Activated T-helper 1 cell treated with Interleukin-2 at 50 U/mL for 16 hours (primary cell): ENCODE measurements at regions not wholly inside any gene's neighbourhood (a gene's known extent, or its start where the extent isn't known, plus 50 kb on each side); places are given as distances from the start of the nearest gene placed in this dataset.

Experiments
- DNase-seq: peaks from one replicate; pipeline ENCODE4 v3.0.0-alpha.2; 2020; ENCODE audit warnings: low read depth

DNA sequence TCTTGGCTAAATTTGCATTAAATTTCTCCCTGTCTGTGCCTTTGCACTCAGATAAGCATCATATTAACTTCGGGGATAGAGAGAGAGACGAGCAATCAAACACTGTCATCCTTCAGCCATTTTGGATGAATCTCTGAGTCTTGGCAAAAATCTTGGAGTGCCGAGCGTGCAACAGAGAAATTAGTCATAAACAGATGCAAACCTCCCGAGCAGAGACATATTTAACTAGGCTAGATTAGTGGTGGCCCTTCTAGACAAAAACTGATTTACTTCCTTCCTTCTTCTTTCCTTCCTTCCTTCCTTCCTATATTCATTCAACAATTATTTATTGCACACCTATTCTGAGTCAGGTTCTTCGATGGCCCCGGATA, 114.4 kb upstream of the BLID start:
- no peak for DNase-seq

DNA sequence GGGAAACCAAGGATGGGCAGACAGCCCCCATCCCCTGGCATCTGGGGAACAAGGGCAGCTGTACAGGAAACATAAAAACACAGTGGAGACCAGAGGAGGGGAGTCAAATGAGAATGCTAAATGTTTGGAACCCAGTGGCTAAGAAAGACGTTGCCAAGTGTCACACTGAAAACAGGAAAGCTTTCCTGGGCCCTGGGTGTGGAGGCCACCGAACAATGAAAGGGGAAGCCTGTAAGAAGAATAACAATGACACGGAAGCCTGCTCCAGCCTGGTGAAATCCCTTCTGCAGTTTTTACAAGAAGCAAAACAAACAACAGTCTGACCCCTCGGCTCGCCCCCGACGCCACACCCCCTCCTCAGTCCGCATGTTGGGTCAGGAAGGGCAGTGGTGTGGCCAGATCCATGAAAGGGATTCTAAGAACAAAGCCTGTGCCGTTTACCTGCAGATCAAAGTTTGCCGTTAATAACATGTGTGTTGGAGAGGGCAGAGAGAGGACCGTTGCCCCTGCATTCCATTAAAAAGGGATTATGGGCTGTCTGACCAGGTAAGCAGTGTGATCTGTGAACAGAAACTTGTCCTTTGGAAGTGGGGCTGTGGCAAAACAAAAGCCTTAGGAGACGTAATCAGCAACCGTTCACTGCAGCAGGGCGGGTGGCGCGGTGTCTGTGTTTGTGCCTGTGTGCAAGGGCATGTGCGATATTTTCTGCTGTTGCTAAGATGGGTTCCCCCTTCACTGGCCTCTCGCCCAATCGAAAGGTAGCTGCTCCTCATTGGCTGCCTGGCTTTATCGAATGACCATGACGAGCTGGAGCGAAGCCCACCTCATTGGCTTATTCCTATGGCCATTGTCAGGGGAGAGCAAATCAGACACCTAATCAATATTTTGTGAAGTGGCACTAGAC, 113.7 kb upstream of the BLID start:
- DNase-seq = no peak

DNA sequence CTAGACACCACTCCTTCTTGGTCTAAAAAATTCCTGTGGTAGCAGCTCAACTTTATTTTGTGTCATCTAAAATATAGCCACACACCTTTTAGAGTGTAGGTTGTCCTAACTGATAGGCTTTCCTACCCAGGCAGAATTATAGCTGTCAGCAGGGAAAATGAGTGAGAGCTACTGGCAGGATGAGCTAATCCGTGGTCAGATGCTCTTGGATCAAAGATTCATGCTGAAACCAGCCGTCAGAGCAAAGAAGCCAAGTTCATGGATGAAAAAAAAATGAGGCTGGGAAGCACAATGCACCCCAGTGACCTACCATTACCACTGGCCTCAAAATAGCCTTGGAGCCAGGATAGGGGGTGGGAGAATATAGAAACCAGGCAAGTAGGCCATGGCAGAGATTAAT, 113.1 kb upstream of the BLID start:
- no peak for DNase-seq

GRCh38 chr11:122226810-122227379, 110.9 kb upstream of the BLID start:
- no peak for DNase-seq

DNA sequence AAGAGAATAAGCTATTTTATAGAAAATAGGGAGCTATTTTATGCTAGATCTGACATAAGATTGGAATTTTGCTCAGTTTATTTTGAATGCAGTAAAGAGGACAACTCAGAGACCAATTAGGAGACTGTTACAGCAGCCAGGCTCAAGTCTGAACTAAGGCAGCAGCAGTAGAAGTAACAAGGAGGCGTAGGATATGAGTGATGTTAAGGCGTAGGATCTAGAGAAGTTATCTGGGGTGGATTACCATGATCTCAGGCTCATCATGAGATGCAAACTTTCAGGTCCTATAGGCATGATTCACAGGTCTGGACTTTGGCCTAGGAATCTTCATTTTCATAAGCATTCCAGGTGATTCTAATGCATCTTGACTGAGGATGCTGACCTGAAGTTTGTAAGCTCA, 108.9 kb upstream of the BLID start:
- DNase-seq = no peak

DNA sequence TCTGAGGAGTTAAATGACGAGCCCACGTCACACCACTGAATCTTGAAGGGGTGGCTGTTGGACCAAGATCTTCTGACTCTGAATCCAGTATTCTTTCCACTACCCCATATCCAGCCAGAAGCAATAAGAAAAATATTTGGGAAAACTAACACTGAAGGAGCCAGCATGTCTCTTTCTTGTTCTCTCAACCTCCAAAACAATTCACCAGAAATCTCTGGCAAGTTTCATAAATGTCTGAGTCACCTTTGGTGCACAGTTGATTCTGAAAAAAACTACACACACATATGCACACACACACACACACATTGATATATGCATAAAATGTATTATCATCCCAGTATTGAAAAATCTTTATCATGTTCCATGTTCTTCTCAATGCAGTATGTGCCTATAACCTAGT, 104.3 kb upstream of the BLID start:
- no peak for DNase-seq

GRCh38 chr11:122219791-122220190, 103.8 kb upstream of the BLID start:
- no peak for DNase-seq

DNA sequence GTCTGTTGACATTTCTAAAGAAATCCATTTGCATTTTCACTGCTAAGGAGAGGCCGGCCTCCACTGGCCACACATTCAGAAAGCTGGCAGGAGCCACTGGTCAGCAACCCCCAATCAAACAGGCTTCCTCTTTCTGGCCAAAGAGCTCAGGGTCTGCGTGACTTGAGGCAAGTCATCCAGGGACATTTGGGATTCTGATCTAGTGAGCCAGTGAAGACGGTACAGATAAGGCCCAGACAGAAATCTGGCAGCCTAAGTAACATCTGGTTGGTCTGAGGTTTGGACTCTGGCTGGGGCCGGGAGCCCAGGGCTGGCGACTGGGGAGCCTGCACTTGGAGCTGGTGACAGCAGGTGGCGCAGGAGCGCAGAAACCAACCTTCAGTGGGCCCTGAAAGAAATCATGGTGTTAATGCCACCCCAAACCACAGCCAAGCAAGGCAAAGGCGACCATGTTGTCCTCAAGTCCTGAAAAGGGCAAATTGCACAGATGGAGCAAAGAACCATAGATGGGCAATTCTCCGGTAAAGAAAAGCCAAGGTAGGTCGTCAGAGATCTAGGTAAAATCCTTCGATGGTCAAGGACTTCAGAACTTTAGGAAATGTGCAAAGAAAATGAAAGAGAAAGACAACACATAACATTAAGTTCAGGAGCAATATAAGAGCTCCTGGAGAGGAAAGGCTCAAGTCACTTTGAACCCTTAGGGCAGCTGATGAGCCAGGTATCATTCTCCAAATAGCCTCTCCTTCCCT, 99.4 kb upstream of the BLID start:
- DNase-seq = no peak

- no peak for DNase-seq
Measured at GRCh38 chr11:122214567-122214966, 98.6 kb upstream of the BLID start.

DNA sequence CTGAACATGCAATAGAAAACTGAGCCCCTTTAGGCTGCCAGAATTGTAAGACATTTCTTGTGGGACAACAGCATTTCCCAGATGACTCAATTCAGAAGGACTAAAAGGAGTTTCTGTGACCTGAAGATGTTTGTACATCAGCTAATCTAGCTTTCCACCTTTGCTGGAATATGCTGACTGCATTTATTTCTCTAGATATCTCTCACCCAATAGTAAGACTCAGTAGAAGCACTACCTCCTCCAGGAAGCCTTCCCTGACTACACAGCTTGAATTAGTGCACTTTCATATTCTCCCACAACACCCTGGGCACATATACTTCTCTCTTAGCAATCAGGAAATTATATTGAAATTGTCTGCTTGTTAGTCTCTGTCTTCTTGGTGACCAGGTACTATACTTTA, 98.1 kb upstream of the BLID start:
- no peak for DNase-seq

GRCh38 chr11:122213171-122213570, 97.2 kb upstream of the BLID start:
- no peak for DNase-seq

DNA sequence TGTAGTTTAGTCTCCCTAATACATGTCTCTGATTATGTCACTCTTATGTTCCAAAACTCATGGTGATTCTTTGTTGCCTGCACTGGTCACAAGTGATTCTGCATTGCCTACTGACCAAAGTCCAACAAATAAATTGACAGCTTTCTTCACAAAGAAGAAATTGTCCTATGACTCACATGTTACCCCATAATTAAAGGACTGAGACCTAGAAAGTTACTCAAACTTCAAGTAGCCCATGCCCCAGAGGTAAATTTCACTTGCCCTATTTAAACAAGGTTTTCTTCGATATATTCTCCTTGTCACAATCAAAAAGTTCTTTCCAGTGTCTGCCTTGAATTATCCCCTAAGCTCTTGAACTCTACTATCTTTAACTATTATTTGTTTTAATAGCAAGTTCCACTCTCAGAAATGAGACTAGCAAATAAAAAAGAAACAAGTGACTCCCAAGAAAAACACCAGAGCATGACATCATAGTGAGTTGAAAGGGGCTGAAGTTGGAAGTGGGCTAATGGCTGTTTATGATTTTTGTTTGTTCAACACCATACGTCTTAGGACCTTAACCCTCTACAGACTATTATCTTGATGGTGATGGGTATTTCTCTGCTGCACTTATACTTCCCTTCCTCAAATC, 94.5 kb upstream of the BLID start:
- DNase-seq = no peak

DNA sequence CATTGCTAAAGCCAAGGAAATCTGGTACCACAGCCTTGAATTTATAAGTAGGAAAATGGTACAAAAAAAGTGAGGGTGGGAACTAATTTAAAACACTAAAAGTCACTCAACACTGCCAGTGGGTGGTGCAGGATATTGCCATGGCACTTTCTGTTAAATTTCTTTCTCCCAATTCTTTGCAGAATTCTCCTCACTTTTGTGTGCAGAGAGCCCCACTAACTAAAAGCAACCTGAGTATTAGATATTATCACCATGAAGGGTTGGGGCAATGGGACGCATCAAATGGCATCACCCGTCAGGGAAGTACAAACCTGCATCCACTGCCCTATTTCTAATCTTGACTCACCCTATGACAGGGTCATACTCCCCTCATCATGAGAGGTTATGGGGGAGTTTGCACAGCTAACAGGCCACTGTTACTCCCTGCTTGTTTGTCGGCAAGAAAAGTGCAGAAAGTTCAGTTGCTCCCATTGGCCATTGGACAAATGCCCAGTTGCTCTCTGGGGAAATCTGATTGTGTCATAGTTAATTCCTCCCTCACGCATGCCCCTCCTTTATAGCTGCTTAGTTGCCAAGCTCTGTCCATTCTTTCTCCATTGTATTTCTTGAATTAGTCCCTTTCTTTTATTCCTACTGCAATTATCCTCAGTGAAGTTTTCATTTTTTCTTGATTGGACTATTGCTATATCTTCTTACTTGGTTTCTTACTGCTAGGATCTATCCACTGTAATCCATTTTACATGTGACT, 93.8 kb upstream of the BLID start:
- no peak for DNase-seq

- no peak for DNase-seq
Measured at GRCh38 chr11:122207921-122208764, 92.1 kb upstream of the BLID start.

DNA sequence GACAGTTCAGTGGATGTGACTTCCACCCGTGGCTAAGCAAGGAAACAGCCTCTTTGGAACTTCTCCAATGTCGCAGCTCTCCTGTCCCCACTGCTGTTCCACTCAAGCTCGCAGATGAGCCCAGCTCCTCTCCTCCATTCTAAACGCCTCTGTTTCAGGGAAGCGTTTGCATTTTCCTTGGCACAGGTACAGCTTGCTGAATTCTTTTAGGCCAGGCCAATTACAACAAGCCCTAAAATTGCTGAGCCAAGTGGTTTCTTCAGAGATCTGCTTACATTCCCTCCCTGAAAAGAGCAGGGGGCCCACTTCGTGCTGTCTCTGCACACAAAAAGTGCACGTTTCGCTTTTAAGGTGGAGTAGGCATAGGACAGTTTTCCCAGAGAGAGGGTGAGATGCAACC, 91.5 kb upstream of the BLID start:
- DNase-seq = no peak

GRCh38 chr11:122205036-122205435, 89.0 kb upstream of the BLID start:
- no peak for DNase-seq

- DNase-seq = no peak
Measured at GRCh38 chr11:122204206-122204605, 88.2 kb upstream of the BLID start.

DNA sequence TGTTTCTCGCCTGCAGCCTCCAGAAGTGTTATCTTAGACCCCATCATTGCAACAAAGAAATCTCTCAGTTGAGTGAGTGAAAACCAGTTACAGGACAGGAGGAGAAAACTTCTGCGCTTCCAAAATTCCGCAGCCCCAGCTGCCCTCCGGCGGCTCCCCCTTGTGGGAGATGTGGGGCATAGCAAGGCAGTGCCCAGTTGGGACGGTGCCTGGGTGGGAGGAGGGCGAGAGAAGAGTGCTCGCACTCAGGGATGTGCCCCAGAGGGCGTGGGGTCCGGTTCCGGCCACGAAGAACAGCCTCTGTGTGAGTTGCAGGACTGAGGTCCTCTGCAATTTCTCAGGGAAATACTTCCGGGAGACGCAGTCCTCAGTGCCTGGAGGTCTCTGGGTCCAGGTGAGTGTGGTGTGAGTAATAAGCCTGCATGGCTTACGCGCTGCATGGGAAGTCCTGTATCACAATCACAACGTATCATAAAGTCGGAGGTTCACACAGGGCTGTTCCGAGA, 87.0 kb upstream of the BLID start:
- DNase-seq = no peak

GRCh38 chr11:122202161-122202950, 86.3 kb upstream of the BLID start:
- no peak for DNase-seq

DNA sequence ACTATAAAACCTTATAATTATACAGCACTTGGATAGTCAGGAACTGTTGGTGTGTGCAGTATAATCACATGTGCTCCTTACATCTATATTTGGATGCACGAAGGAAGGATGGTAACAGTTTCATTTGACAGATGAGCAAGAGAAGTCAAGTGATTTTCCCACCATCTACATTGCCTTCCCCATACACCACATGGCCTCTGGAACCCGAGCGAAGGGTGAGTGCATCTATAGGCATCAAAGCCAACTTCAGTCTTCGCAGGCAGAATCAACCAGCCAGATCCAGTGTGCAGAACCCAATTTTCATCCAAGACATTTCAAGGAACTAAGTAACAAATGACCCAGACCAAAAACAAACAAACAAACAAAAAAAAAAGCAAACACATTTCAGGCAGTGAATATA, 85.1 kb upstream of the BLID start:
- no peak for DNase-seq
